Urinary bladder (tissue), 3 donors: ENCODE measurements at regions not wholly inside any gene's neighbourhood (a gene's known extent, or its start where the extent isn't known, plus 50 kb on each side); places are given as distances from the start of the nearest gene placed in this dataset.

Experiments used
- DNase-seq: peaks from one replicate; pipeline ENCODE4 v3.0.0-alpha.2; 2015; ENCODE audit errors: extremely low spot score
- H3K27ac ChIP-seq: one replicate; pipeline ENCODE4 v1.5.1; 2013; ENCODE audit warnings: low read depth, mild to moderate bottlenecking, moderate library complexity
- H3K36me3 ChIP-seq: one replicate; pipeline ENCODE4 v1.6.1; 2013; ENCODE audit warnings: mild to moderate bottlenecking, moderate library complexity; ENCODE audit not compliant: insufficient read depth
- H3K4me1 ChIP-seq: one replicate; pipeline ENCODE4 v1.6.1; 2013; ENCODE audit warnings: mild to moderate bottlenecking, moderate library complexity; ENCODE audit not compliant: insufficient read depth
- H3K4me3 ChIP-seq: one replicate; pipeline ENCODE4 v1.5.1; 2013; ENCODE audit warnings: low read depth, low read length
- WGBS: extraction: QIAGEN DNeasy Blood & Tissue Kit; methylation state at CpG from one replicate; pipeline ENCODE4 v1.1.7; 2013; 5-methylcytosine and 5-hydroxymethylcytosine counted together
- donor health status: healthy with polysubstance abuse.
- donor health status: healthy.

- Histone ChIP-seq H3K36me3 (no peaks in the 10 kb centered on the region), H3K4me1 (no peaks in the 10 kb centered on the region), H3K4me3 (no peak overlapping the region), H3K27ac (no peak overlapping the region)
- no peak for DNase-seq
- 92% methylated on average over 7 of the region's 7 CpGs for WGBS
Measured at GRCh38 chr12:32053881-32054624, 52.6 kb upstream of the BICD1 start.
